ENCODE measurements at regions not wholly inside any gene's neighbourhood (a gene's known extent, or its start where the extent isn't known, plus 50 kb on each side); places are given as distances from the start of the nearest gene placed in this dataset.
A peak's percentile ranks its signal among the peaks of the same experiment; 100 is the strongest.

DNA sequence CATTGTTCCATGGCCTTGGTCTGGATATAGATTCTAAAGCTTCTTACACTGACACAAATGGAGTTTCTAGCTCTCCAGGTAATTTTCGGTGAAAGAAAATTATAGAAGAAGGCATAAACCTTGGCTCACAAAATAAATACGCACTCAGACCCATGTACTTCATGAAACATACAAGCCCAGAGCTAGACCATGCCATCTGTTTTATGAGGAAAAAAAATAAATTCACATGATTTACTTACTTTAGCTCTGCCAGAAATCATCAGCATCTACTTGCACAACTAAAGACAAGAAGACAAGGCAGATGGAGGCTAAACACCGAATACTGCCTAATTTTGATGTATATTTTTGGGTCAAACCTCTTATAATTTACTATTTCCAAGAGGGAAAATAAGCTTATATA, 197.4 kb upstream of the KLF14 start:
- H3K9ac ChIP-seq (ENCODE audit: insufficient read depth, low read length, poor library complexity, severe bottlenecking) = no peak overlapping the region
- no peaks in the 10 kb centered on the region for H3K79me2 ChIP-seq (ENCODE audit: insufficient read depth, low read length)
- H3K4me1 Mint-ChIP-seq = peaks cover 41% of the 10 kb centered on the region
- peaks cover 9% of the 10 kb centered on the region for H4K20me1 ChIP-seq (ENCODE audit: insufficient read depth, low read length)
- DNase-seq = no peak
- H2AFZ ChIP-seq (ENCODE audit: insufficient read depth, low read depth, low read length, poor library complexity, severe bottlenecking) = no peak overlapping the region
- peaks cover 0 to 4% (median 0%) of the 10 kb centered on the region in 3 donors for H3K27me3 Mint-ChIP-seq (ENCODE audit: low read depth in 3 of 3)
- peak overlapping the region in 1 of 7 donors; percentile 98 for H3K27ac Mint-ChIP-seq
- no peak overlapping the region for H3K4me3 ChIP-seq (replicated peaks in 1 of 3; ENCODE audit: low read depth in 2 of 3, low read length in 3 of 3)
- peaks cover 22 to 35% of the 10 kb centered on the region in 2 donors for H3K4me1 ChIP-seq (ENCODE audit: control insufficient read depth in 1 of 2, insufficient read depth in 2 of 2, low read length in 2 of 2)
- H3K9me3 ChIP-seq (replicated peaks in 1 of 2; ENCODE audit: control insufficient read depth in 1 of 2, insufficient read depth in 1 of 2, low read length in 2 of 2) = no peaks in the 10 kb centered on the region
- H3K36me3 Mint-ChIP-seq = peaks cover 12 to 35% of the 10 kb centered on the region in 2 donors
- no peak overlapping the region for H3K4me2 ChIP-seq (replicated peaks; ENCODE audit: extremely low read depth, low read length, poor library complexity, severe bottlenecking)
- H3K36me3 ChIP-seq (replicated peaks in 1 of 2; ENCODE audit: control insufficient read depth in 1 of 2, insufficient read depth in 2 of 2, low read length in 2 of 2) = peaks cover 0 to 11% of the 10 kb centered on the region in 2 donors
- TF ChIP-seq, protein P1, sequence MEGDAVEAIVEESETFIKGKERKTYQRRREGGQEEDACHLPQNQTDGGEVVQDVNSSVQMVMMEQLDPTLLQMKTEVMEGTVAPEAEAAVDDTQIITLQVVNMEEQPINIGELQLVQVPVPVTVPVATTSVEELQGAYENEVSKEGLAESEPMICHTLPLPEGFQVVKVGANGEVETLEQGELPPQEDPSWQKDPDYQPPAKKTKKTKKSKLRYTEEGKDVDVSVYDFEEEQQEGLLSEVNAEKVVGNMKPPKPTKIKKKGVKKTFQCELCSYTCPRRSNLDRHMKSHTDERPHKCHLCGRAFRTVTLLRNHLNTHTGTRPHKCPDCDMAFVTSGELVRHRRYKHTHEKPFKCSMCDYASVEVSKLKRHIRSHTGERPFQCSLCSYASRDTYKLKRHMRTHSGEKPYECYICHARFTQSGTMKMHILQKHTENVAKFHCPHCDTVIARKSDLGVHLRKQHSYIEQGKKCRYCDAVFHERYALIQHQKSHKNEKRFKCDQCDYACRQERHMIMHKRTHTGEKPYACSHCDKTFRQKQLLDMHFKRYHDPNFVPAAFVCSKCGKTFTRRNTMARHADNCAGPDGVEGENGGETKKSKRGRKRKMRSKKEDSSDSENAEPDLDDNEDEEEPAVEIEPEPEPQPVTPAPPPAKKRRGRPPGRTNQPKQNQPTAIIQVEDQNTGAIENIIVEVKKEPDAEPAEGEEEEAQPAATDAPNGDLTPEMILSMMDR (IDR thresholded peaks at IDR 0.05) = no peak
- H3K27ac ChIP-seq (ENCODE audit: low read depth in 1 of 2, low read length in 2 of 2) = no peak overlapping the region
- no CpG with 5 or more reads among the region's 3 CpGs for WGBS (ENCODE audit: insufficient coverage)
- intact Hi-C loops (cut with micrococcal nuclease) = loop anchor here (2.0 to 5.0 kb wide), 2 partner anchors 19 to 34 kb away; no protein-coding TSS in a partner anchor
- H3K4me3 Mint-ChIP-seq = no peak overlapping the region
- H3K27me3 ChIP-seq (ENCODE audit: control insufficient read depth in 2 of 2, insufficient read depth in 2 of 2, low read length in 2 of 2) = no peaks in the 10 kb centered on the region
- peaks cover 0 to 1% (median 0%) of the 10 kb centered on the region in 7 donors for H3K9me3 Mint-ChIP-seq

DNA sequence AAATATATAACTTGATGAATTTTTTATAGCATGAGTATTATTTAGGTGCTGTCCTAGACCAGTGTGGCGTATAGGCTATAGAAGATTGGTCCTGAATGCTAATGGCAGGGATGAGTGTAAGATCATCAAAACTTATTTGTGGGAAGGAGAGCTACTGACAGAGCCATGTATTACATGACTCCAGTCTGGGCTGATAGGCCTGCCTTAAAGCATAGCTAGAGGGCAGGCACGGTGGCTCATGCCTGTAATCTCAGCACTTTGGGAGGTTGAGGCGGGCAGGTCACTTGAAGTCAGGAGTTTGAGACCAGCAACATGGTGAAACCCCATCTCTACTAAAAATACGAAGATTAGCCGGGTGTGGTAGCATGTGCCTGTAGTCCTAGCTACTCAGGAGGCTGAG, 198.1 kb upstream of the KLF14 start:
- peaks cover 0 to 1% (median 0%) of the 10 kb centered on the region in 7 donors for H3K9me3 Mint-ChIP-seq
- Histone ChIP-seq H3K4me2 (replicated peaks; ENCODE audit: extremely low read depth, low read length, poor library complexity, severe bottlenecking) (no peak overlapping the region), H3K9ac (ENCODE audit: insufficient read depth, low read length, poor library complexity, severe bottlenecking) (no peak overlapping the region), H3K36me3 (replicated peaks in 1 of 2; ENCODE audit: control insufficient read depth in 1 of 2, insufficient read depth in 2 of 2, low read length in 2 of 2) (peaks cover 0 to 11% of the 10 kb centered on the region in 2 donors), H3K79me2 (ENCODE audit: insufficient read depth, low read length) (no peaks in the 10 kb centered on the region), H3K27me3 (ENCODE audit: control insufficient read depth in 2 of 2, insufficient read depth in 2 of 2, low read length in 2 of 2) (no peaks in the 10 kb centered on the region), H3K4me3 (replicated peaks in 1 of 3; ENCODE audit: low read depth in 2 of 3, low read length in 3 of 3) (no peak overlapping the region), H4K20me1 (ENCODE audit: insufficient read depth, low read length) (peaks cover 9% of the 10 kb centered on the region), H3K4me1 (ENCODE audit: control insufficient read depth in 1 of 2, insufficient read depth in 2 of 2, low read length in 2 of 2) (peaks cover 20 to 31% of the 10 kb centered on the region in 2 donors), H2AFZ (ENCODE audit: insufficient read depth, low read depth, low read length, poor library complexity, severe bottlenecking) (no peak overlapping the region), H3K27ac (ENCODE audit: low read depth in 1 of 2, low read length in 2 of 2) (no peak overlapping the region), H3K9me3 (replicated peaks in 1 of 2; ENCODE audit: control insufficient read depth in 1 of 2, insufficient read depth in 1 of 2, low read length in 2 of 2) (no peaks in the 10 kb centered on the region)
- no peak overlapping the region for H3K4me3 Mint-ChIP-seq
- H3K27ac Mint-ChIP-seq = peak overlapping the region in 2 of 7 donors; percentile 20 to 75
- H3K27me3 Mint-ChIP-seq (ENCODE audit: low read depth in 3 of 3) = peaks cover 0 to 3% (median 2%) of the 10 kb centered on the region in 3 donors
- peaks cover 35% of the 10 kb centered on the region for H3K4me1 Mint-ChIP-seq
- no peak for DNase-seq
- TF ChIP-seq, protein P1 (IDR thresholded peaks at IDR 0.05) = no peak
- intact Hi-C loops (cut with micrococcal nuclease) = loop anchor here in 1 of 2 donors (5.0 kb wide), 1 partner anchor 35 kb away; no protein-coding TSS in a partner anchor
- H3K36me3 Mint-ChIP-seq = peaks cover 16 to 33% of the 10 kb centered on the region in 2 donors
- WGBS (ENCODE audit: insufficient coverage) = 90% methylated on average over 2 of the region's 5 CpGs

All from CD14-positive monocyte (primary cell).